ENCODE measurements at regions not wholly inside any gene's neighbourhood (a gene's known extent, or its start where the extent isn't known, plus 50 kb on each side); places are given as distances from the start of the nearest gene placed in this dataset.

GRCh38 chr4:20589436-20589835 lies 110.8 kb upstream of the PACRGL start:
- TF ChIP-seq MAX (IDR thresholded peaks at IDR 0.05) (no peak), ZBTB7A (IDR thresholded peaks at IDR 0.05; ENCODE audit: low read depth) (no peak), TCF12 (IDR thresholded peaks at IDR 0.05; ENCODE audit: low read depth) (no peak)

- TF ChIP-seq EP300 (IDR thresholded peaks at IDR 0.05; ENCODE audit: borderline replicate concordance) (no peak), MAX (IDR thresholded peaks at IDR 0.05) (no peak)
These were observed 109.4 kb upstream of the PACRGL start for GRCh38 chr4:20590849-20591248.

GRCh38 chr4:20591571-20591970 lies 108.7 kb upstream of the PACRGL start:
- TF ChIP-seq TCF12 (IDR thresholded peaks at IDR 0.05; ENCODE audit: low read depth), result no peak
- no peak for TF ChIP-seq FOXM1 (IDR thresholded peaks at IDR 0.05; ENCODE audit: borderline replicate concordance, low read depth)
- TF ChIP-seq TAF1 (IDR thresholded peaks at IDR 0.05; ENCODE audit: low read depth), result no peak
- no peak for TF ChIP-seq YY1 (IDR thresholded peaks at IDR 0.05; ENCODE audit: low read depth)
- no peak for TF ChIP-seq RAD21 (IDR thresholded peaks at IDR 0.05; ENCODE audit: low read depth)
- no peak for TF ChIP-seq EP300 (IDR thresholded peaks at IDR 0.05; ENCODE audit: borderline replicate concordance)
- no peak for TF ChIP-seq ZBTB7A (IDR thresholded peaks at IDR 0.05; ENCODE audit: low read depth)
- no peak for TF ChIP-seq MAX (IDR thresholded peaks at IDR 0.05)
- TF ChIP-seq NFIC (IDR thresholded peaks at IDR 0.05), result no peak

GRCh38 chr4:20592013-20592412 lies 108.2 kb upstream of the PACRGL start:
- no peak for TF ChIP-seq CREB1 (IDR thresholded peaks at IDR 0.05; ENCODE audit: low read depth)
- TF ChIP-seq EGR1 (IDR thresholded peaks at IDR 0.05), result no peak
- TF ChIP-seq CEBPB (IDR thresholded peaks at IDR 0.05), result no peak
- TF ChIP-seq REST (IDR thresholded peaks at IDR 0.05; ENCODE audit: low read depth), result no peak
- no peak for TF ChIP-seq TEAD4 (IDR thresholded peaks at IDR 0.05)
- TF ChIP-seq USF1 (IDR thresholded peaks at IDR 0.05), result no peak

- TF ChIP-seq TCF12 (IDR thresholded peaks at IDR 0.05; ENCODE audit: low read depth) (no peak), TAF1 (IDR thresholded peaks at IDR 0.05; ENCODE audit: low read depth) (no peak)
These were observed 107.6 kb upstream of the PACRGL start for GRCh38 chr4:20592663-20593062.

- TF ChIP-seq YY1 (IDR thresholded peaks at IDR 0.05; ENCODE audit: low read depth) (no peak), CEBPB (IDR thresholded peaks at IDR 0.05) (no peak), REST (IDR thresholded peaks at IDR 0.05; ENCODE audit: low read depth) (no peak)
These were observed 101.6 kb upstream of the PACRGL start for GRCh38 chr4:20598626-20599025.

GRCh38 chr4:20603671-20604313 lies 96.5 kb upstream of the PACRGL start:
- TF ChIP-seq NFIC (IDR thresholded peaks at IDR 0.05) (no peak), EGR1 (IDR thresholded peaks at IDR 0.05) (no peak)

- TF ChIP-seq MAX (IDR thresholded peaks at IDR 0.05), result no peak
These were observed 87.9 kb upstream of the PACRGL start for GRCh38 chr4:20612313-20612712.
